ENCODE measurements at regions not wholly inside any gene's neighbourhood (a gene's known extent, or its start where the extent isn't known, plus 50 kb on each side); places are given as distances from the start of the nearest gene placed in this dataset.

GRCh38 chr9:83140061-83140460, 77.1 kb upstream of the RASEF start:
- TF ChIP-seq CTCF (IDR thresholded peaks at IDR 0.05): no peak
- TF ChIP-seq POLR2A (IDR thresholded peaks at IDR 0.05): no peak

All from heart left ventricle (tissue), 13 donors.